ENCODE measurements at regions not wholly inside any gene's neighbourhood (a gene's known extent, or its start where the extent isn't known, plus 50 kb on each side); places are given as distances from the start of the nearest gene placed in this dataset.

GRCh38 chr3:153634683-153635082 lies 472.7 kb downstream of the RAP2B start:
- TF ChIP-seq CTCF (IDR thresholded peaks at IDR 0.05 in 2 of 3, conservative IDR thresholded peaks at IDR 0.05 in 1 of 3; ENCODE audit: control insufficient read depth in 2 of 3, extremely low read depth in 1 of 3, insufficient read depth in 1 of 3, low read depth in 3 of 3, low read length in 3 of 3): no peak
- TF ChIP-seq USF2 (IDR thresholded peaks at IDR 0.05; ENCODE audit: borderline replicate concordance, low read depth, low read length): no peak
- TF ChIP-seq POLR2AphosphoS5 (IDR thresholded peaks at IDR 0.05; ENCODE audit: low read length): no peak
- TF ChIP-seq ZNF24 (IDR thresholded peaks at IDR 0.05): no peak
- no peak for TF ChIP-seq CREB1 (IDR thresholded peaks at IDR 0.05; ENCODE audit: low read depth)
- TF ChIP-seq SRF (IDR thresholded peaks at IDR 0.05; ENCODE audit: low read depth in 2 of 2, low read length in 2 of 2): no peak
- no peak for TF ChIP-seq TARDBP (IDR thresholded peaks at IDR 0.05; ENCODE audit: borderline replicate concordance)

All from GM12878 (cell line).